Thyroid gland (tissue), 4 donors: ENCODE measurements at regions not wholly inside any gene's neighbourhood (a gene's known extent, or its start where the extent isn't known, plus 50 kb on each side); places are given as distances from the start of the nearest gene placed in this dataset.

Experiments
- DNase-seq, 2 donors: peaks; one replicate each; pipeline ENCODE4 v3.0.0-alpha.2; 2019
- H3K27ac ChIP-seq, 3 donors: fragments of 200-600 bp; sonication (generic); 1 replicate in 2 of 3; 2 replicates in 1 of 3; pipeline ENCODE4 v1.5.1; 2016 to 2019; ENCODE audit warnings: mild to moderate bottlenecking in 1 of 3, moderate library complexity in 1 of 3
- H3K27me3 ChIP-seq: fragments of 200-600 bp; sonication (generic); one replicate; pipeline ENCODE4 v1.5.1; 2019
- H3K36me3 ChIP-seq, 2 donors: fragments of 200-600 bp; sonication (generic); one replicate each; pipeline ENCODE4 v1.5.1; 2016 to 2019
- H3K4me1 ChIP-seq, 2 donors: fragments of 200-600 bp; sonication (generic); one replicate each; pipeline ENCODE4 v1.5.1; 2017 to 2019
- H3K4me3 ChIP-seq, 3 donors: fragments of 200-600 bp; sonication (generic); replicated peaks in 1 of 3; 1 replicate in 2 of 3; 2 replicates in 1 of 3; pipeline ENCODE4 v1.5.1; 2016; ENCODE audit warnings: mild to moderate bottlenecking in 1 of 3
- H3K9me3 ChIP-seq: fragments of 200-600 bp; sonication (generic); one replicate; pipeline ENCODE4 v1.5.1; 2017
- CTCF ChIP-seq, 6 experiments: fragments of 200-600 bp in 3 of 6; fragments of 450-650 bp in 3 of 6; sonication (generic) in 3 of 6; IDR thresholded peaks; one replicate each; pipeline ENCODE4 v1.5.1; 2016 to 2019; ENCODE audit warnings: antibody characterized with exemption in 6 of 6, mild to moderate bottlenecking in 2 of 6, inconsistent platforms in 1 of 6, moderate library complexity in 1 of 6
- POLR2A ChIP-seq, 2 donors: fragments of 450-650 bp; IDR thresholded peaks; one replicate each; pipeline ENCODE4 v1.6.1; 2017; ENCODE audit warnings: antibody characterized with exemption in 2 of 2, mild to moderate bottlenecking in 2 of 2, moderate library complexity in 1 of 2
- WGBS, 2 donors: methylation state at CpG; one replicate each; pipeline ENCODE4 v1.1.5; 2017; 5-methylcytosine and 5-hydroxymethylcytosine counted together
- intact Hi-C: fragments of 100-400 bp; cut with DNase I; formaldehyde crosslinking; loops from one replicate; pipeline ENCODE4 v1.15.1; 2023

GRCh38 chr11:119525867-119526196, 102.9 kb upstream of the THY1 start:
- TF ChIP-seq CTCF (IDR thresholded peaks at IDR 0.05) (no peak), POLR2A (IDR thresholded peaks at IDR 0.05) (no peak)
- H3K36me3 ChIP-seq: no peaks in the 10 kb centered on the region
- intact Hi-C loops: no loop called here
- H3K9me3 ChIP-seq: no peaks in the 10 kb centered on the region
- H3K27me3 ChIP-seq: no peaks in the 10 kb centered on the region
- H3K27ac ChIP-seq: no peak overlapping the region
- no peak overlapping the region for H3K4me3 ChIP-seq
- no peak for DNase-seq
- 91% methylated on average over 5 of the region's 5 CpGs for WGBS, 2 donors
- H3K4me1 ChIP-seq: no peaks in the 10 kb centered on the region

GRCh38 chr11:119525180-119525866, 102.4 kb upstream of the THY1 start:
- Histone ChIP-seq H3K9me3 (no peaks in the 10 kb centered on the region), H3K4me3 (no peak overlapping the region), H3K27me3 (no peaks in the 10 kb centered on the region), H3K4me1 (no peaks in the 10 kb centered on the region), H3K27ac (no peak overlapping the region), H3K36me3 (no peaks in the 10 kb centered on the region)
- 67 to 72% methylated on average over 6 of the region's 7 CpGs for WGBS, 2 donors
- TF ChIP-seq POLR2A (IDR thresholded peaks at IDR 0.05) (no peak), CTCF (IDR thresholded peaks at IDR 0.05) (no peak)
- no peak for DNase-seq
- intact Hi-C loops: no loop called here

- Histone ChIP-seq H3K9me3 (no peaks in the 10 kb centered on the region), H3K4me3 (no peak overlapping the region), H3K4me1 (no peaks in the 10 kb centered on the region), H3K27me3 (no peaks in the 10 kb centered on the region), H3K36me3 (no peaks in the 10 kb centered on the region), H3K27ac (no peak overlapping the region)
- TF ChIP-seq CTCF (IDR thresholded peaks at IDR 0.05) (no peak), POLR2A (IDR thresholded peaks at IDR 0.05) (no peak)
- no peak for DNase-seq
- intact Hi-C loops: no loop called here
- 75 to 76% methylated on average over 12 of the region's 12 CpGs for WGBS, 2 donors
Observed at GRCh38 chr11:119523539-119524157, 100.7 kb upstream of the THY1 start.

- DNase-seq: no peak
- no peak for TF ChIP-seq CTCF (IDR thresholded peaks at IDR 0.05)
- TF ChIP-seq POLR2A (IDR thresholded peaks at IDR 0.05): no peak
- intact Hi-C loops: no loop called here
- H3K4me1 ChIP-seq: no peaks in the 10 kb centered on the region
- no peak overlapping the region for H3K27ac ChIP-seq
- 73 to 86% methylated on average over 3 to 4 of the region's 4 CpGs for WGBS, 2 donors
- H3K27me3 ChIP-seq: no peaks in the 10 kb centered on the region
- no peak overlapping the region for H3K4me3 ChIP-seq
- H3K9me3 ChIP-seq: no peaks in the 10 kb centered on the region
- no peaks in the 10 kb centered on the region for H3K36me3 ChIP-seq
Observed at GRCh38 chr11:119522609-119523008, 99.6 kb upstream of the THY1 start.

- Histone ChIP-seq H3K4me1 (no peaks in the 10 kb centered on the region), H3K9me3 (no peaks in the 10 kb centered on the region), H3K4me3 (no peak overlapping the region), H3K27ac (no peak overlapping the region), H3K36me3 (no peaks in the 10 kb centered on the region), H3K27me3 (no peaks in the 10 kb centered on the region)
- intact Hi-C loops: no loop called here
- WGBS, 2 donors: 83 to 90% methylated on average over 11 of the region's 11 CpGs
- TF ChIP-seq CTCF (IDR thresholded peaks at IDR 0.05): no peak
- TF ChIP-seq POLR2A (IDR thresholded peaks at IDR 0.05): no peak
- no peak for DNase-seq
Observed at GRCh38 chr11:119521551-119521950, 98.6 kb upstream of the THY1 start.
